H1 (cell line): ENCODE measurements at regions not wholly inside any gene's neighbourhood (a gene's known extent, or its start where the extent isn't known, plus 50 kb on each side); places are given as distances from the start of the nearest gene placed in this dataset.

Source experiments
- CTCF ChIA-PET: fragments of 300-600 bp; sonication (Branson Sonifier 250); formaldehyde crosslinking; loops from one replicate; lab custom pipeline; 2021; ENCODE audit not compliant: partially characterized antibody; lab: Charles Lee
- POLR2A ChIA-PET: fragments of 300-600 bp; sonication (Branson Sonifier 250); formaldehyde crosslinking; loops from one replicate; lab custom pipeline; 2021; ENCODE audit warnings: inconsistent platforms; ENCODE audit not compliant: partially characterized antibody; lab: Charles Lee
- DNase-seq, 2 experiments: peaks; one replicate each; pipeline versions ENCODE4 v3.0.0 to v3.0.0-alpha.2; 2010 to 2022; ENCODE audit warnings: low spot score in 2 of 2, low read depth in 1 of 2, mixed read lengths in 1 of 2
- FAIRE-seq: peaks from 2 replicates; lab custom pipeline; 2011; peaks lifted over from hg19 to GRCh38; lab: Jason Lieb, UNC
- H2AFZ ChIP-seq: 2 replicates; pipeline ENCODE4 v1.8.1; 2012; ENCODE audit warnings: low read length, inconsistent platforms
- H2AK5ac ChIP-seq: 2 replicates; pipeline ENCODE4 v1.6.1; 2013; ENCODE audit warnings: low read depth, low read length
- H2BK120ac ChIP-seq: replicated peaks from 2 replicates; pipeline ENCODE3; 2013; ENCODE audit warnings: low read depth, low read length, inconsistent platforms
- H2BK12ac ChIP-seq: 2 replicates; pipeline ENCODE4 v1.6.1; 2013; ENCODE audit warnings: low read depth, low read length
- H2BK15ac ChIP-seq: 2 replicates; pipeline ENCODE4 v1.6.1; 2013; ENCODE audit warnings: low read length
- H2BK20ac ChIP-seq: 2 replicates; pipeline ENCODE4 v1.6.1; 2013; ENCODE audit warnings: low read length
- H2BK5ac ChIP-seq: 2 replicates; pipeline ENCODE4 v1.6.1; 2013; ENCODE audit warnings: low read depth, low read length
- H3K14ac ChIP-seq: 2 replicates; pipeline ENCODE4 v1.6.1; 2013; ENCODE audit warnings: inconsistent platforms; ENCODE audit not compliant: insufficient read length
- H3K18ac ChIP-seq: 2 replicates; pipeline ENCODE4 v1.6.1; 2013; ENCODE audit warnings: low read length; ENCODE audit errors: extremely low read depth
- H3K23ac ChIP-seq: 2 replicates; pipeline ENCODE4 v1.6.1; 2013; ENCODE audit warnings: inconsistent platforms; ENCODE audit not compliant: insufficient read length
- H3K23me2 ChIP-seq: 2 replicates; pipeline ENCODE4 v1.6.1; 2013; ENCODE audit warnings: low read depth, low read length
- H3K27ac ChIP-seq: 2 replicates; pipeline ENCODE4 v1.6.1; 2011; ENCODE audit warnings: low read depth, low read length, inconsistent platforms
- H3K27me3 ChIP-seq, 4 experiments: replicated peaks in 1 of 4; 1 replicate in 1 of 4; 2 replicates in 3 of 4; pipeline versions ENCODE4 v1.6.1 to v1.8.1; 2011 to 2013; ENCODE audit warnings: low read length in 3 of 4, mild to moderate bottlenecking in 3 of 4, inconsistent platforms in 2 of 4, mixed read lengths in 2 of 4, moderate library complexity in 1 of 4; ENCODE audit not compliant: control insufficient read depth in 3 of 4, insufficient read depth in 3 of 4; ENCODE audit errors: extremely low read depth in 1 of 4
- H3K36me3 ChIP-seq, 4 experiments: 2 replicates each; pipeline versions ENCODE4 v1.6.1 to v1.8.1; 2011 to 2013; ENCODE audit warnings: mild to moderate bottlenecking in 4 of 4, low read length in 3 of 4, moderate library complexity in 2 of 4, control low read depth in 1 of 4, inconsistent platforms in 1 of 4; ENCODE audit not compliant: insufficient read depth in 4 of 4, control insufficient read depth in 2 of 4
- H3K4ac ChIP-seq: replicated peaks from 2 replicates; pipeline ENCODE3; 2013; ENCODE audit warnings: low read length, low read depth, mixed read lengths, inconsistent platforms; ENCODE audit not compliant: insufficient read length
- H3K4me1 ChIP-seq, 4 experiments: replicated peaks in 1 of 4; 1 replicate in 1 of 4; 2 replicates in 3 of 4; pipeline versions ENCODE4 v1.6.1 to v1.8.1; 2011 to 2013; ENCODE audit warnings: low read length in 3 of 4, inconsistent platforms in 2 of 4, mixed read lengths in 1 of 4; ENCODE audit not compliant: insufficient read depth in 4 of 4, control insufficient read depth in 3 of 4
- H3K4me2 ChIP-seq, 2 experiments: 2 replicates each; pipeline versions ENCODE4 v1.6.1 to v1.8.1; 2011 to 2013; ENCODE audit warnings: low read depth in 2 of 2, low read length in 2 of 2, control low read depth in 1 of 2, inconsistent platforms in 1 of 2, mild to moderate bottlenecking in 1 of 2; ENCODE audit not compliant: insufficient read depth in 1 of 2
- H3K4me3 ChIP-seq, 4 experiments: fragments of 200-600, 300-600 bp in 1 of 4; sonication (generic), shearing (Covaris generic), sonication (Bioruptor Twin) in 1 of 4; 2 replicates each; pipeline versions ENCODE4 v1.5.1 to v1.8.1; 2011 to 2016; ENCODE audit warnings: low read length in 4 of 4, low read depth in 3 of 4, control low read depth in 2 of 4, inconsistent platforms in 2 of 4, mild to moderate bottlenecking in 2 of 4, mixed read lengths in 1 of 4, moderate library complexity in 1 of 4; ENCODE audit not compliant: insufficient read depth in 2 of 4; ENCODE audit errors: extremely low read depth in 1 of 4
- H3K56ac ChIP-seq: replicated peaks from 2 replicates; pipeline ENCODE3; 2013; ENCODE audit warnings: low read depth, mild to moderate bottlenecking, mixed read lengths, low read length, inconsistent platforms; ENCODE audit not compliant: insufficient read length
- H3K79me1 ChIP-seq: 2 replicates; pipeline ENCODE4 v1.6.1; 2013; ENCODE audit warnings: low read depth, low read length, control low read depth
- H3K79me2 ChIP-seq, 2 experiments: 2 replicates each; pipeline versions ENCODE4 v1.6.1 to v1.8.1; 2012 to 2013; ENCODE audit warnings: low read length in 2 of 2, mild to moderate bottlenecking in 2 of 2, inconsistent platforms in 1 of 2; ENCODE audit not compliant: insufficient read depth in 2 of 2, control insufficient read depth in 1 of 2
- H3K9ac ChIP-seq, 4 experiments: replicated peaks in 1 of 4; 1 replicate in 1 of 4; 2 replicates in 3 of 4; pipeline versions ENCODE4 v1.6.1 to v1.8.1; 2011 to 2013; ENCODE audit warnings: low read depth in 3 of 4, low read length in 3 of 4, control low read depth in 2 of 4, mild to moderate bottlenecking in 2 of 4, moderate library complexity in 2 of 4, inconsistent platforms in 1 of 4; ENCODE audit errors: extremely low read depth in 1 of 4
- H3K9me3 ChIP-seq, 2 experiments: 2 replicates each; pipeline versions ENCODE4 v1.6.1 to v1.8.1; 2012 to 2013; ENCODE audit warnings: mild to moderate bottlenecking in 2 of 2, moderate library complexity in 2 of 2, control low read depth in 1 of 2, inconsistent platforms in 1 of 2, low read depth in 1 of 2, low read length in 1 of 2, mixed read lengths in 1 of 2; ENCODE audit not compliant: insufficient read depth in 2 of 2
- H4K20me1 ChIP-seq, 2 experiments: replicated peaks in 1 of 2; 2 replicates each; pipeline versions ENCODE3 to v1.8.1; 2011 to 2013; ENCODE audit warnings: inconsistent platforms in 2 of 2, low read length in 2 of 2, mild to moderate bottlenecking in 1 of 2; ENCODE audit not compliant: insufficient read depth in 2 of 2, control insufficient read depth in 1 of 2
- H4K5ac ChIP-seq: 2 replicates; pipeline ENCODE4 v1.6.1; 2013; ENCODE audit warnings: low read length, low read depth, mixed read lengths, inconsistent platforms; ENCODE audit not compliant: insufficient read length
- H4K8ac ChIP-seq: 2 replicates; pipeline ENCODE4 v1.8.0; 2013; ENCODE audit warnings: mild to moderate bottlenecking, moderate library complexity, low read length, inconsistent platforms; ENCODE audit not compliant: insufficient read depth; ENCODE audit errors: extremely low read depth
- H4K91ac ChIP-seq: replicated peaks from 2 replicates; pipeline ENCODE3; 2013; ENCODE audit warnings: low read length, mixed read lengths, inconsistent platforms; ENCODE audit not compliant: insufficient read length
- BACH1 ChIP-seq: IDR thresholded peaks from 2 replicates; pipeline ENCODE4 v1.6.1; 2012; ENCODE audit warnings: low read length, improper control_type of control experiment
- BRCA1 ChIP-seq: IDR thresholded peaks from 2 replicates; pipeline ENCODE4 v1.6.1; 2012; ENCODE audit warnings: low read depth, low read length, improper control_type of control experiment
- JUND ChIP-seq: IDR thresholded peaks from 2 replicates; pipeline ENCODE4 v1.6.1; 2011; ENCODE audit warnings: mild to moderate bottlenecking, improper control_type of control experiment, low read length
- KDM5A ChIP-seq: fragments of 200-600 bp; IDR thresholded peaks from 2 replicates; pipeline ENCODE4 v1.7.1; 2012; ENCODE audit warnings: mild to moderate bottlenecking, low read length, inconsistent platforms, mixed read lengths
- POLR2A ChIP-seq, 2 experiments: IDR thresholded peaks; 1 replicate in 1 of 2; 2 replicates in 1 of 2; pipeline ENCODE4 v1.6.1; 2011; ENCODE audit warnings: low read depth in 2 of 2, low read length in 2 of 2, mild to moderate bottlenecking in 2 of 2; ENCODE audit errors: control extremely low read depth in 1 of 2
- POLR2AphosphoS5 ChIP-seq: IDR thresholded peaks from 2 replicates; pipeline ENCODE4 v1.6.1; 2011; ENCODE audit warnings: low read depth, low read length
- RAD21 ChIP-seq, 2 experiments: IDR thresholded peaks in 1 of 2; conservative IDR thresholded peaks in 1 of 2; 2 replicates each; pipeline ENCODE4 v1.6.1; 2011; ENCODE audit warnings: low read depth in 2 of 2, low read length in 2 of 2, improper control_type of control experiment in 1 of 2, inconsistent platforms in 1 of 2, mild to moderate bottlenecking in 1 of 2, moderate library complexity in 1 of 2
- RXRA ChIP-seq: IDR thresholded peaks from 2 replicates; pipeline ENCODE4 v1.6.1; 2011; ENCODE audit warnings: low read depth, mild to moderate bottlenecking, low read length, moderate library complexity; ENCODE audit not compliant: insufficient read depth
- SP1 ChIP-seq: IDR thresholded peaks from 2 replicates; pipeline ENCODE4 v1.6.1; 2011; ENCODE audit warnings: low read depth, low read length
- SUZ12 ChIP-seq: fragments of 200-600 bp; sonication (generic); IDR thresholded peaks from 2 replicates; pipeline ENCODE4 v1.6.1; 2012; ENCODE audit warnings: mild to moderate bottlenecking, inconsistent platforms, low read length, moderate library complexity, mixed read lengths
- TCF12 ChIP-seq: IDR thresholded peaks from 2 replicates; pipeline ENCODE4 v1.6.1; 2011; ENCODE audit warnings: low read depth, mild to moderate bottlenecking, low read length
- YY1 ChIP-seq: IDR thresholded peaks from 2 replicates; pipeline ENCODE4 v1.6.1; 2011; ENCODE audit warnings: low read depth, mild to moderate bottlenecking, low read length
- WGBS, 2 experiments: shearing (Covaris generic) in 1 of 2; methylation state at CpG; one replicate each; pipeline versions ENCODE4 v1.1.6 to v1.1.7; 2013 to 2015; ENCODE audit warnings: low lambda C conversion rate in 2 of 2, mixed read lengths in 2 of 2, inconsistent platforms in 1 of 2, low coverage in 1 of 2, missing lambda C conversion rate in 1 of 2; ENCODE audit not compliant: insufficient replicate concordance in 2 of 2, insufficient coverage in 1 of 2, insufficient read length in 1 of 2; ENCODE audit errors: extremely low coverage in 1 of 2, missing lambda C conversion rate in 1 of 2; 5-methylcytosine and 5-hydroxymethylcytosine counted together
- TF ChIP-seq, protein P1 (sequence below): IDR thresholded peaks from 2 replicates; pipeline ENCODE4 v1.6.1; 2011; ENCODE audit warnings: low read depth, mild to moderate bottlenecking, low read length; ENCODE audit not compliant: insufficient read depth

DNA sequence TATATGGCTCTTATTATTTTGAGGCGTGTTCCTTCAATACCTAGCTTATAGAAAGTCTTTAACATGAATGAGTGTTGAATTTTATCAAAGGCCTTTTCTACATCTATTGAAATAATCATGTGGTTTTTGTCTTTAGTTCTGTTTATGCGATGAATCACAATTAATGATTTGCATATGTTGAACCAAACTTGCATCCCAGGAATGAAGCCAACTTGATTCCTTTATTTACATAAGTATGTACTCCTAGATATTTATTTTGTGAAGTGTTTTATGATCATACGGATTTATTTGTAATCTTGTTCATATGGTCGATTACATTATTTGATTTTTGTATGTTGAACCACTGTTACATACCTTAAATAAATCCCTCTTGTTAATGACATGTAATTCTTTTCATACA lies 244.3 kb upstream of the KCND2 start:
- ChIA-PET CTCF (no interaction called here), POLR2A (no interaction called here)
- no peak overlapping the region for H4K5ac ChIP-seq
- no peak overlapping the region for H3K23ac ChIP-seq
- H3K4me2 ChIP-seq, result no peak overlapping the region
- no peak overlapping the region for H4K8ac ChIP-seq
- no peak overlapping the region for H3K27ac ChIP-seq
- H2AFZ ChIP-seq, result no peak overlapping the region
- no peaks in the 10 kb centered on the region for H3K36me3 ChIP-seq
- DNase-seq (no peak), FAIRE-seq (no peak)
- H3K18ac ChIP-seq, result no peak overlapping the region
- no peak overlapping the region for H2BK5ac ChIP-seq
- no peaks in the 10 kb centered on the region for H3K27me3 ChIP-seq
- H2BK20ac ChIP-seq, result no peak overlapping the region
- no peak overlapping the region for H3K9ac ChIP-seq
- no peaks in the 10 kb centered on the region for H3K23me2 ChIP-seq
- no peak overlapping the region for H3K4me3 ChIP-seq
- H3K79me1 ChIP-seq, result no peaks in the 10 kb centered on the region
- H3K4ac ChIP-seq, result no peak overlapping the region
- 94% methylated on average over 4 of the region's 4 CpGs; no CpG with 5 or more reads in 1 of the 2 experiments for WGBS, 2 experiments
- no peaks in the 10 kb centered on the region for H3K79me2 ChIP-seq
- no peak overlapping the region for H4K91ac ChIP-seq
- H2BK12ac ChIP-seq, result no peak overlapping the region
- H2AK5ac ChIP-seq, result no peak overlapping the region
- no peak overlapping the region for H2BK120ac ChIP-seq
- no peak overlapping the region for H2BK15ac ChIP-seq
- no peaks in the 10 kb centered on the region for H3K9me3 ChIP-seq
- no peak overlapping the region for H3K14ac ChIP-seq
- no peaks in the 10 kb centered on the region; a peak in 1 of 7 replicates for H3K4me1 ChIP-seq
- H4K20me1 ChIP-seq, result no peaks in the 10 kb centered on the region
- no peak overlapping the region for H3K56ac ChIP-seq
- TF ChIP-seq, protein P1, sequence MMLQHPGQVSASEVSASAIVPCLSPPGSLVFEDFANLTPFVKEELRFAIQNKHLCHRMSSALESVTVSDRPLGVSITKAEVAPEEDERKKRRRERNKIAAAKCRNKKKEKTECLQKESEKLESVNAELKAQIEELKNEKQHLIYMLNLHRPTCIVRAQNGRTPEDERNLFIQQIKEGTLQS, result no peak
- no peak for TF ChIP-seq RXRA
- TF ChIP-seq POLR2AphosphoS5, result no peak
- no peak for TF ChIP-seq SUZ12
- no peak for TF ChIP-seq KDM5A
- TF ChIP-seq YY1, result no peak
- TF ChIP-seq TCF12, result no peak
- no peak for TF ChIP-seq RAD21 (IDR thresholded peaks at IDR 0.05 in 1 of 2, conservative IDR thresholded peaks at IDR 0.05 in 1 of 2; ENCODE audit: low read depth in 2 of 2, low read length in 2 of 2)
- no peak for TF ChIP-seq SP1
- TF ChIP-seq JUND, result no peak
- no peak for TF ChIP-seq POLR2A (IDR thresholded peaks at IDR 0.05; ENCODE audit: control extremely low read depth in 1 of 2, low read depth in 2 of 2, low read length in 2 of 2)
- TF ChIP-seq BACH1, result no peak
- no peak for TF ChIP-seq BRCA1
